ENCODE measurements at regions not wholly inside any gene's neighbourhood (a gene's known extent, or its start where the extent isn't known, plus 50 kb on each side); places are given as distances from the start of the nearest gene placed in this dataset.

DNA sequence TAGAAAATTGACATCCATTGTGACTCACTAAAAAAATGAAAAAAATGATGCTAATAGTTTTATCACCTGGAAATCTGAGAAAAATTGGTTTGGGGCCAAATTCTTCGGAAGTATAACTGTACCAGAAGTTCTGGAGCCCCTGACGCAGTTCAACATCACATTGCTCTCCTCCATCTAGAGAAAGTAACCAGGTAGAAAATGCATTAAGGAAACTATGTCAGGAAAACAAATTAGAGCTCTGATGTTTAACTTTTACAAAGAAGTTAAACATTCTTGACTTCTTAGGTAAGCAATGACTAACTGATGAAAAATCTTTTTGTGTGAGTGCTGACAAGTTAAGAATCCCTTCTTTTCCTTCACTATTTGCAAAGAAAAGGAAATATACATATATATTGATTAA, 61.1 kb upstream of the TMEM196 start:
- no peak overlapping the region for H2BK15ac ChIP-seq (ENCODE audit: low read length)
- H2BK120ac ChIP-seq (replicated peaks; ENCODE audit: low read depth, low read length), result no peak overlapping the region
- H3K14ac ChIP-seq (ENCODE audit: insufficient read length), result no peak overlapping the region
- no peaks in the 10 kb centered on the region for H3K79me2 ChIP-seq (ENCODE audit: control insufficient read depth in 1 of 2, insufficient read depth in 2 of 2, low read length in 2 of 2)
- no peak overlapping the region for H4K5ac ChIP-seq (ENCODE audit: insufficient read length, low read depth, low read length)
- H2BK12ac ChIP-seq (ENCODE audit: low read depth, low read length), result no peak overlapping the region
- no peaks in the 10 kb centered on the region for H3K9me3 ChIP-seq (ENCODE audit: insufficient read depth in 2 of 2, low read depth in 1 of 2, low read length in 1 of 2)
- H2BK5ac ChIP-seq (ENCODE audit: low read depth, low read length), result no peak overlapping the region
- no peak overlapping the region for H3K4ac ChIP-seq (replicated peaks; ENCODE audit: insufficient read length, low read depth, low read length)
- no peak overlapping the region for H3K27ac ChIP-seq (ENCODE audit: low read depth, low read length)
- ChIA-PET POLR2A (ENCODE audit: partially characterized antibody) (no interaction called here), CTCF (ENCODE audit: partially characterized antibody) (no interaction called here)
- H3K36me3 ChIP-seq (ENCODE audit: control insufficient read depth in 2 of 4, insufficient read depth in 4 of 4, low read length in 3 of 4), result no peaks in the 10 kb centered on the region
- H3K23me2 ChIP-seq (ENCODE audit: low read depth, low read length), result no peaks in the 10 kb centered on the region; the same call in 1 of the 2 replicates
- 87% methylated on average over 2 of the region's 2 CpGs; no CpG with 5 or more reads in 1 of the 2 experiments for WGBS, 2 experiments (ENCODE audit: extremely low coverage in 1 of 2, insufficient coverage in 1 of 2, insufficient read length in 1 of 2, insufficient replicate concordance in 2 of 2, low coverage in 1 of 2, low lambda C conversion rate in 2 of 2, missing lambda C conversion rate in 1 of 2)
- H2AFZ ChIP-seq (ENCODE audit: low read length), result no peak overlapping the region
- no peak for DNase-seq (ENCODE audit: low read depth in 1 of 2, low spot score in 2 of 2)
- H3K4me3 ChIP-seq (ENCODE audit: extremely low read depth in 1 of 4, insufficient read depth in 2 of 4, low read depth in 3 of 4, low read length in 4 of 4), result no peak overlapping the region
- H2BK20ac ChIP-seq (ENCODE audit: low read length), result no peak overlapping the region
- H3K4me1 ChIP-seq (replicated peaks in 1 of 4; ENCODE audit: control insufficient read depth in 3 of 4, insufficient read depth in 4 of 4, low read length in 3 of 4), result no peaks in the 10 kb centered on the region
- H2AK5ac ChIP-seq (ENCODE audit: low read depth, low read length), result no peak overlapping the region
- H3K9ac ChIP-seq (replicated peaks in 1 of 4; ENCODE audit: extremely low read depth in 1 of 4, low read depth in 3 of 4, low read length in 3 of 4), result no peak overlapping the region
- H4K91ac ChIP-seq (replicated peaks; ENCODE audit: insufficient read length, low read length), result no peak overlapping the region
- no peak overlapping the region for H3K23ac ChIP-seq (ENCODE audit: insufficient read length)
- no peaks in the 10 kb centered on the region for H4K20me1 ChIP-seq (replicated peaks in 1 of 2; ENCODE audit: control insufficient read depth in 1 of 2, insufficient read depth in 2 of 2, low read length in 2 of 2)
- no peak overlapping the region for H3K56ac ChIP-seq (replicated peaks; ENCODE audit: insufficient read length, low read depth, low read length)
- H4K8ac ChIP-seq (ENCODE audit: extremely low read depth, insufficient read depth, low read length), result no peak overlapping the region
- no peak for FAIRE-seq
- H3K4me2 ChIP-seq (ENCODE audit: insufficient read depth in 1 of 2, low read depth in 2 of 2, low read length in 2 of 2), result no peak overlapping the region
- H3K27me3 ChIP-seq (replicated peaks in 1 of 4; ENCODE audit: control insufficient read depth in 3 of 4, extremely low read depth in 1 of 4, insufficient read depth in 3 of 4, low read length in 3 of 4), result no peaks in the 10 kb centered on the region
- H3K79me1 ChIP-seq (ENCODE audit: low read depth, low read length), result no peaks in the 10 kb centered on the region
- no peak overlapping the region for H3K18ac ChIP-seq (ENCODE audit: extremely low read depth, low read length)
- TF ChIP-seq TEAD4 (IDR thresholded peaks at IDR 0.05; ENCODE audit: low read depth, low read length) (no peak), TAF1 (IDR thresholded peaks at IDR 0.05; ENCODE audit: low read depth, low read length) (no peak), CBX5 (IDR thresholded peaks at IDR 0.05; ENCODE audit: low read depth, low read length) (no peak), TBP (IDR thresholded peaks at IDR 0.05; ENCODE audit: low read depth, low read length) (no peak), TCF12 (IDR thresholded peaks at IDR 0.05; ENCODE audit: low read depth, low read length) (no peak), KDM5A (IDR thresholded peaks at IDR 0.05; ENCODE audit: low read length) (no peak), SAP30 (IDR thresholded peaks at IDR 0.05; ENCODE audit: insufficient read depth, insufficient replicate concordance, low read length) (no peak), CHD2 (IDR thresholded peaks at IDR 0.05; ENCODE audit: low read length) (no peak), TAF7 (optimal IDR thresholded peaks at IDR 0.05; ENCODE audit: borderline replicate concordance, low read depth, low read length) (no peak), FOSL1 (IDR thresholded peaks at IDR 0.05; ENCODE audit: insufficient read depth, low read depth, low read length) (no peak), CEBPB (IDR thresholded peaks at IDR 0.05; ENCODE audit: low read depth, low read length) (no peak), RFX5 (IDR thresholded peaks at IDR 0.05; ENCODE audit: borderline replicate concordance, low read depth, low read length) (no peak), ZNF274 (IDR thresholded peaks at IDR 0.05; ENCODE audit: borderline replicate concordance, extremely low read depth, low read length) (no peak), GTF2F1 (IDR thresholded peaks at IDR 0.05; ENCODE audit: borderline replicate concordance, low read depth, low read length) (no peak)
- TF ChIP-seq, protein P1, sequence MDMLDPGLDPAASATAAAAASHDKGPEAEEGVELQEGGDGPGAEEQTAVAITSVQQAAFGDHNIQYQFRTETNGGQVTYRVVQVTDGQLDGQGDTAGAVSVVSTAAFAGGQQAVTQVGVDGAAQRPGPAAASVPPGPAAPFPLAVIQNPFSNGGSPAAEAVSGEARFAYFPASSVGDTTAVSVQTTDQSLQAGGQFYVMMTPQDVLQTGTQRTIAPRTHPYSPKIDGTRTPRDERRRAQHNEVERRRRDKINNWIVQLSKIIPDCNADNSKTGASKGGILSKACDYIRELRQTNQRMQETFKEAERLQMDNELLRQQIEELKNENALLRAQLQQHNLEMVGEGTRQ (IDR thresholded peaks at IDR 0.05; ENCODE audit: low read length), result no peak

Measured in H1 (cell line).